H1 (cell line): ENCODE measurements at regions not wholly inside any gene's neighbourhood (a gene's known extent, or its start where the extent isn't known, plus 50 kb on each side); places are given as distances from the start of the nearest gene placed in this dataset.

Source experiments
- CTCF ChIA-PET: fragments of 300-600 bp; sonication (Branson Sonifier 250); formaldehyde crosslinking; loops from one replicate; lab custom pipeline; 2021; ENCODE audit not compliant: partially characterized antibody; lab: Charles Lee
- POLR2A ChIA-PET: fragments of 300-600 bp; sonication (Branson Sonifier 250); formaldehyde crosslinking; loops from one replicate; lab custom pipeline; 2021; ENCODE audit warnings: inconsistent platforms; ENCODE audit not compliant: partially characterized antibody; lab: Charles Lee
- DNase-seq, 2 experiments: peaks; one replicate each; pipeline versions ENCODE4 v3.0.0 to v3.0.0-alpha.2; 2010 to 2022; ENCODE audit warnings: low spot score in 2 of 2, low read depth in 1 of 2, mixed read lengths in 1 of 2
- FAIRE-seq: peaks from 2 replicates; lab custom pipeline; 2011; peaks lifted over from hg19 to GRCh38; lab: Jason Lieb, UNC
- H2AFZ ChIP-seq: 2 replicates; pipeline ENCODE4 v1.8.1; 2012; ENCODE audit warnings: low read length, inconsistent platforms
- H2AK5ac ChIP-seq: 2 replicates; pipeline ENCODE4 v1.6.1; 2013; ENCODE audit warnings: low read depth, low read length
- H2BK120ac ChIP-seq: replicated peaks from 2 replicates; pipeline ENCODE3; 2013; ENCODE audit warnings: low read depth, low read length, inconsistent platforms
- H2BK12ac ChIP-seq: 2 replicates; pipeline ENCODE4 v1.6.1; 2013; ENCODE audit warnings: low read depth, low read length
- H2BK15ac ChIP-seq: 2 replicates; pipeline ENCODE4 v1.6.1; 2013; ENCODE audit warnings: low read length
- H2BK20ac ChIP-seq: 2 replicates; pipeline ENCODE4 v1.6.1; 2013; ENCODE audit warnings: low read length
- H2BK5ac ChIP-seq: 2 replicates; pipeline ENCODE4 v1.6.1; 2013; ENCODE audit warnings: low read depth, low read length
- H3K14ac ChIP-seq: 2 replicates; pipeline ENCODE4 v1.6.1; 2013; ENCODE audit warnings: inconsistent platforms; ENCODE audit not compliant: insufficient read length
- H3K18ac ChIP-seq: 2 replicates; pipeline ENCODE4 v1.6.1; 2013; ENCODE audit warnings: low read length; ENCODE audit errors: extremely low read depth
- H3K23ac ChIP-seq: 2 replicates; pipeline ENCODE4 v1.6.1; 2013; ENCODE audit warnings: inconsistent platforms; ENCODE audit not compliant: insufficient read length
- H3K23me2 ChIP-seq: 2 replicates; pipeline ENCODE4 v1.6.1; 2013; ENCODE audit warnings: low read depth, low read length
- H3K27ac ChIP-seq: 2 replicates; pipeline ENCODE4 v1.6.1; 2011; ENCODE audit warnings: low read depth, low read length, inconsistent platforms
- H3K27me3 ChIP-seq, 4 experiments: replicated peaks in 1 of 4; 1 replicate in 1 of 4; 2 replicates in 3 of 4; pipeline versions ENCODE4 v1.6.1 to v1.8.1; 2011 to 2013; ENCODE audit warnings: low read length in 3 of 4, mild to moderate bottlenecking in 3 of 4, inconsistent platforms in 2 of 4, mixed read lengths in 2 of 4, moderate library complexity in 1 of 4; ENCODE audit not compliant: control insufficient read depth in 3 of 4, insufficient read depth in 3 of 4; ENCODE audit errors: extremely low read depth in 1 of 4
- H3K36me3 ChIP-seq, 4 experiments: 2 replicates each; pipeline versions ENCODE4 v1.6.1 to v1.8.1; 2011 to 2013; ENCODE audit warnings: mild to moderate bottlenecking in 4 of 4, low read length in 3 of 4, moderate library complexity in 2 of 4, control low read depth in 1 of 4, inconsistent platforms in 1 of 4; ENCODE audit not compliant: insufficient read depth in 4 of 4, control insufficient read depth in 2 of 4
- H3K4ac ChIP-seq: replicated peaks from 2 replicates; pipeline ENCODE3; 2013; ENCODE audit warnings: low read length, low read depth, mixed read lengths, inconsistent platforms; ENCODE audit not compliant: insufficient read length
- H3K4me1 ChIP-seq, 4 experiments: replicated peaks in 1 of 4; 1 replicate in 1 of 4; 2 replicates in 3 of 4; pipeline versions ENCODE4 v1.6.1 to v1.8.1; 2011 to 2013; ENCODE audit warnings: low read length in 3 of 4, inconsistent platforms in 2 of 4, mixed read lengths in 1 of 4; ENCODE audit not compliant: insufficient read depth in 4 of 4, control insufficient read depth in 3 of 4
- H3K4me2 ChIP-seq, 2 experiments: 2 replicates each; pipeline versions ENCODE4 v1.6.1 to v1.8.1; 2011 to 2013; ENCODE audit warnings: low read depth in 2 of 2, low read length in 2 of 2, control low read depth in 1 of 2, inconsistent platforms in 1 of 2, mild to moderate bottlenecking in 1 of 2; ENCODE audit not compliant: insufficient read depth in 1 of 2
- H3K4me3 ChIP-seq, 4 experiments: fragments of 200-600, 300-600 bp in 1 of 4; sonication (generic), shearing (Covaris generic), sonication (Bioruptor Twin) in 1 of 4; 2 replicates each; pipeline versions ENCODE4 v1.5.1 to v1.8.1; 2011 to 2016; ENCODE audit warnings: low read length in 4 of 4, low read depth in 3 of 4, control low read depth in 2 of 4, inconsistent platforms in 2 of 4, mild to moderate bottlenecking in 2 of 4, mixed read lengths in 1 of 4, moderate library complexity in 1 of 4; ENCODE audit not compliant: insufficient read depth in 2 of 4; ENCODE audit errors: extremely low read depth in 1 of 4
- H3K56ac ChIP-seq: replicated peaks from 2 replicates; pipeline ENCODE3; 2013; ENCODE audit warnings: low read depth, mild to moderate bottlenecking, mixed read lengths, low read length, inconsistent platforms; ENCODE audit not compliant: insufficient read length
- H3K79me1 ChIP-seq: 2 replicates; pipeline ENCODE4 v1.6.1; 2013; ENCODE audit warnings: low read depth, low read length, control low read depth
- H3K79me2 ChIP-seq, 2 experiments: 2 replicates each; pipeline versions ENCODE4 v1.6.1 to v1.8.1; 2012 to 2013; ENCODE audit warnings: low read length in 2 of 2, mild to moderate bottlenecking in 2 of 2, inconsistent platforms in 1 of 2; ENCODE audit not compliant: insufficient read depth in 2 of 2, control insufficient read depth in 1 of 2
- H3K9ac ChIP-seq, 4 experiments: replicated peaks in 1 of 4; 1 replicate in 1 of 4; 2 replicates in 3 of 4; pipeline versions ENCODE4 v1.6.1 to v1.8.1; 2011 to 2013; ENCODE audit warnings: low read depth in 3 of 4, low read length in 3 of 4, control low read depth in 2 of 4, mild to moderate bottlenecking in 2 of 4, moderate library complexity in 2 of 4, inconsistent platforms in 1 of 4; ENCODE audit errors: extremely low read depth in 1 of 4
- H3K9me3 ChIP-seq, 2 experiments: 2 replicates each; pipeline versions ENCODE4 v1.6.1 to v1.8.1; 2012 to 2013; ENCODE audit warnings: mild to moderate bottlenecking in 2 of 2, moderate library complexity in 2 of 2, control low read depth in 1 of 2, inconsistent platforms in 1 of 2, low read depth in 1 of 2, low read length in 1 of 2, mixed read lengths in 1 of 2; ENCODE audit not compliant: insufficient read depth in 2 of 2
- H4K20me1 ChIP-seq, 2 experiments: replicated peaks in 1 of 2; 2 replicates each; pipeline versions ENCODE3 to v1.8.1; 2011 to 2013; ENCODE audit warnings: inconsistent platforms in 2 of 2, low read length in 2 of 2, mild to moderate bottlenecking in 1 of 2; ENCODE audit not compliant: insufficient read depth in 2 of 2, control insufficient read depth in 1 of 2
- H4K5ac ChIP-seq: 2 replicates; pipeline ENCODE4 v1.6.1; 2013; ENCODE audit warnings: low read length, low read depth, mixed read lengths, inconsistent platforms; ENCODE audit not compliant: insufficient read length
- H4K8ac ChIP-seq: 2 replicates; pipeline ENCODE4 v1.8.0; 2013; ENCODE audit warnings: mild to moderate bottlenecking, moderate library complexity, low read length, inconsistent platforms; ENCODE audit not compliant: insufficient read depth; ENCODE audit errors: extremely low read depth
- H4K91ac ChIP-seq: replicated peaks from 2 replicates; pipeline ENCODE3; 2013; ENCODE audit warnings: low read length, mixed read lengths, inconsistent platforms; ENCODE audit not compliant: insufficient read length
- MAFK ChIP-seq: IDR thresholded peaks from 2 replicates; pipeline ENCODE4 v1.6.1; 2012; ENCODE audit warnings: low read depth, mild to moderate bottlenecking, improper control_type of control experiment, low read length
- POLR2A ChIP-seq, 2 experiments: IDR thresholded peaks; 1 replicate in 1 of 2; 2 replicates in 1 of 2; pipeline ENCODE4 v1.6.1; 2011; ENCODE audit warnings: low read depth in 2 of 2, low read length in 2 of 2, mild to moderate bottlenecking in 2 of 2; ENCODE audit errors: control extremely low read depth in 1 of 2
- POU5F1 ChIP-seq: IDR thresholded peaks from 2 replicates; pipeline ENCODE4 v1.6.1; 2011; ENCODE audit warnings: low read depth, mild to moderate bottlenecking, low read length, moderate library complexity
- SRF ChIP-seq: IDR thresholded peaks from 2 replicates; pipeline ENCODE4 v1.6.1; 2011; ENCODE audit warnings: mild to moderate bottlenecking, low read depth, low read length, moderate library complexity
- TCF12 ChIP-seq: IDR thresholded peaks from 2 replicates; pipeline ENCODE4 v1.6.1; 2011; ENCODE audit warnings: low read depth, mild to moderate bottlenecking, low read length
- WGBS, 2 experiments: shearing (Covaris generic) in 1 of 2; methylation state at CpG; one replicate each; pipeline versions ENCODE4 v1.1.6 to v1.1.7; 2013 to 2015; ENCODE audit warnings: low lambda C conversion rate in 2 of 2, mixed read lengths in 2 of 2, inconsistent platforms in 1 of 2, low coverage in 1 of 2, missing lambda C conversion rate in 1 of 2; ENCODE audit not compliant: insufficient replicate concordance in 2 of 2, insufficient coverage in 1 of 2, insufficient read length in 1 of 2; ENCODE audit errors: extremely low coverage in 1 of 2, missing lambda C conversion rate in 1 of 2; 5-methylcytosine and 5-hydroxymethylcytosine counted together

GRCh38 chr20:19928328-19929011 is 88.7 kb upstream of the NAA20 start:
- Histone ChIP-seq H2BK15ac (no peak overlapping the region), H4K5ac (no peak overlapping the region), H3K27ac (no peak overlapping the region), H3K9me3 (no peaks in the 10 kb centered on the region), H3K56ac (no peak overlapping the region), H3K4me2 (no peak overlapping the region), H3K79me1 (no peaks in the 10 kb centered on the region), H3K79me2 (no peaks in the 10 kb centered on the region), H2BK120ac (no peak overlapping the region), H3K27me3 (no peaks in the 10 kb centered on the region), H2AFZ (no peak overlapping the region), H3K23ac (no peak overlapping the region), H3K36me3 (no peaks in the 10 kb centered on the region), H2BK20ac (no peak overlapping the region), H3K4me3 (no peak overlapping the region), H3K18ac (no peak overlapping the region), H3K23me2 (peaks cover 1% of the 10 kb centered on the region; the same call in 1 of the 2 replicates), H4K8ac (no peak overlapping the region; the same call in 1 of the 2 replicates), H2AK5ac (no peak overlapping the region), H2BK12ac (no peak overlapping the region), H3K4me1 (peaks cover 0 to 5% (median 0%) of the 10 kb centered on the region in 4 experiments; a peak in 2 of 7 replicates), H4K20me1 (no peaks in the 10 kb centered on the region), H3K14ac (no peak overlapping the region), H3K9ac (no peak overlapping the region), H4K91ac (no peak overlapping the region), H2BK5ac (no peak overlapping the region), H3K4ac (no peak overlapping the region)
- WGBS, 2 experiments = 93% methylated on average over 9 of the region's 9 CpGs; no CpG with 5 or more reads in 1 of the 2 experiments
- POLR2A ChIA-PET = no interaction called here
- FAIRE-seq (no peak), DNase-seq (no peak)
- CTCF ChIA-PET = no interaction called here
- TF ChIP-seq TCF12 (no peak), SRF (no peak), POLR2A (IDR thresholded peaks at IDR 0.05; ENCODE audit: control extremely low read depth in 1 of 2, low read depth in 2 of 2, low read length in 2 of 2) (no peak), MAFK (no peak), POU5F1 (no peak)
